ENCODE measurements at regions not wholly inside any gene's neighbourhood (a gene's known extent, or its start where the extent isn't known, plus 50 kb on each side); places are given as distances from the start of the nearest gene placed in this dataset.
A peak's percentile ranks its signal among the peaks of the same experiment; 100 is the strongest.

GRCh38 chr3:168859143-168859542 lies 763.4 kb upstream of the GOLIM4 start:
- H3K4me3 ChIP-seq (ENCODE audit: low read depth, low read length) = no peak overlapping the region
- no peak for TF ChIP-seq CTCF (IDR thresholded peaks at IDR 0.05; ENCODE audit: low read depth, low read length)

GRCh38 chr3:168858327-168858726 lies 762.6 kb upstream of the GOLIM4 start:
- no peak overlapping the region for H3K4me3 ChIP-seq (ENCODE audit: low read depth, low read length)
- TF ChIP-seq CTCF (IDR thresholded peaks at IDR 0.05; ENCODE audit: low read depth, low read length) = no peak

- no peak overlapping the region for H3K4me3 ChIP-seq (ENCODE audit: low read depth, low read length)
- TF ChIP-seq CTCF (IDR thresholded peaks at IDR 0.05; ENCODE audit: low read depth, low read length) = no peak
Observed at GRCh38 chr3:168850109-168850508, 754.4 kb upstream of the GOLIM4 start.

- TF ChIP-seq CTCF (IDR thresholded peaks at IDR 0.05; ENCODE audit: low read depth, low read length) = peak; percentile 32; the same call in 1 of the 2 replicates
- no peak overlapping the region for H3K4me3 ChIP-seq (ENCODE audit: low read depth, low read length)
Observed at GRCh38 chr3:168847291-168847883, 751.7 kb upstream of the GOLIM4 start.

GRCh38 chr3:168844894-168845482 lies 749.3 kb upstream of the GOLIM4 start:
- no peak for TF ChIP-seq CTCF (IDR thresholded peaks at IDR 0.05; ENCODE audit: low read depth, low read length)
- no peak overlapping the region for H3K4me3 ChIP-seq (ENCODE audit: low read depth, low read length)

GRCh38 chr3:168844472-168844871 lies 748.7 kb upstream of the GOLIM4 start:
- TF ChIP-seq CTCF (IDR thresholded peaks at IDR 0.05; ENCODE audit: low read depth, low read length) = no peak
- no peak overlapping the region for H3K4me3 ChIP-seq (ENCODE audit: low read depth, low read length)

- no peak overlapping the region for H3K4me3 ChIP-seq (ENCODE audit: low read depth, low read length)
- no peak for TF ChIP-seq CTCF (IDR thresholded peaks at IDR 0.05; ENCODE audit: low read depth, low read length)
Observed at GRCh38 chr3:168843481-168843880, 747.8 kb upstream of the GOLIM4 start.
